GM12878 (cell line): ENCODE measurements at regions not wholly inside any gene's neighbourhood (a gene's known extent, or its start where the extent isn't known, plus 50 kb on each side); places are given as distances from the start of the nearest gene placed in this dataset.

ENCODE experiments used
- ATAC-seq: fragments of 200-7000 bp; cut with Tn5 transposase; 3 replicates; pipeline ENCODE4 v1.9.1; 2020; ENCODE audit warnings: mild to moderate bottlenecking, moderate library complexity
- BruUV-seq: library from RNA; stranded (reverse); fragments of 400-500 nt; replicated peaks from 2 replicates; lab custom pipeline; 2021; lab: Mats Ljungman, UMichigan
- CTCF ChIA-PET: fragments of 300-600 bp; sonication (Branson Sonifier 250); formaldehyde crosslinking; extraction: SDS; loops from one replicate; lab custom pipeline; 2021; ENCODE audit warnings: inconsistent platforms; lab: Yijun Ruan, JAX
- POLR2A ChIA-PET: fragments of 350-600 bp; formaldehyde crosslinking; extraction: SDS; loops from one replicate; lab custom pipeline; 2021; ENCODE audit warnings: inconsistent platforms; lab: Charles Lee
- RAD21 ChIA-PET: fragments of 300-600 bp; sonication (Branson Sonifier 250); formaldehyde crosslinking; loops from one replicate; lab custom pipeline; 2023; ENCODE audit warnings: antibody characterized with exemption; ENCODE audit not compliant: unreplicated experiment; lab: Charles Lee
- SMC1A ChIA-PET: fragments of 300-600 bp; sonication (Branson Sonifier 250); formaldehyde crosslinking; loops from one replicate; lab custom pipeline; 2023; ENCODE audit not compliant: unreplicated experiment, uncharacterized antibody; lab: Charles Lee
- DNase-seq: peaks from one replicate; pipeline ENCODE4 v3.0.0-alpha.2; 2011; ENCODE audit warnings: low read depth, low spot score
- FAIRE-seq: peaks from 3 replicates; lab custom pipeline; 2011; peaks lifted over from hg19 to GRCh38; lab: Jason Lieb, UNC
- H2AFZ ChIP-seq: 2 replicates; pipeline ENCODE4 v1.6.0; 2011; ENCODE audit warnings: low read depth, low read length, control low read depth; ENCODE audit not compliant: control insufficient read depth
- H3K27ac ChIP-seq: 2 replicates; pipeline ENCODE4 v1.5.1; 2011; ENCODE audit warnings: control low read depth; ENCODE audit not compliant: control insufficient read depth, insufficient read depth
- H3K27me3 ChIP-seq, 2 experiments: replicated peaks in 1 of 2; 2 replicates each; pipeline versions ENCODE4 v1.6.0 to v1.6.1; 2011; ENCODE audit warnings: low read length in 1 of 2; ENCODE audit not compliant: control insufficient read depth in 2 of 2, insufficient read depth in 2 of 2
- H3K36me3 ChIP-seq, 2 experiments: 2 replicates each; pipeline ENCODE4 v1.5.1; 2011; ENCODE audit warnings: low read length in 1 of 2; ENCODE audit not compliant: control insufficient read depth in 2 of 2, insufficient read depth in 2 of 2
- H3K4me1 ChIP-seq: 2 replicates; pipeline ENCODE4 v1.6.1; 2011; ENCODE audit warnings: mild to moderate bottlenecking, low read length, moderate library complexity, mixed read lengths; ENCODE audit not compliant: control insufficient read depth, insufficient read depth
- H3K4me2 ChIP-seq: 2 replicates; pipeline ENCODE4 v1.6.0; 2011; ENCODE audit warnings: control low read depth; ENCODE audit not compliant: control insufficient read depth, insufficient read depth
- H3K4me3 ChIP-seq: fragments of 200-600 bp; sonication (generic); 2 replicates; pipeline ENCODE4 v1.5.1; 2016
- H3K79me2 ChIP-seq: 2 replicates; pipeline ENCODE4 v1.6.0; 2011; ENCODE audit warnings: low read length; ENCODE audit not compliant: control insufficient read depth, insufficient read depth
- H3K9ac ChIP-seq: 2 replicates; pipeline ENCODE4 v1.8.0; 2011; ENCODE audit warnings: low read length, control low read depth, mixed read lengths; ENCODE audit not compliant: control insufficient read depth, insufficient read depth
- H3K9me3 ChIP-seq: replicated peaks from 3 replicates; pipeline ENCODE4 v1.5.1; 2011; ENCODE audit warnings: mild to moderate bottlenecking, low read length; ENCODE audit not compliant: control insufficient read depth, insufficient read depth
- H4K20me1 ChIP-seq: 2 replicates; pipeline ENCODE4 v1.6.0; 2011; ENCODE audit not compliant: control insufficient read depth, insufficient read depth
- BCL11A ChIP-seq: IDR thresholded peaks from 2 replicates; pipeline ENCODE4 v1.6.1; 2011; ENCODE audit warnings: low read depth, low read length
- CUX1 ChIP-seq: IDR thresholded peaks from 2 replicates; pipeline ENCODE4 v1.6.1; 2012; ENCODE audit warnings: improper control_type of control experiment, low read depth, low read length; ENCODE audit not compliant: insufficient replicate concordance
- IKZF1 ChIP-seq: fragments of 450-650 bp; conservative IDR thresholded peaks from 2 replicates; pipeline ENCODE4 v1.6.1; 2017; ENCODE audit warnings: antibody characterized with exemption, mild to moderate bottlenecking
- KLF5 ChIP-seq: fragments of 450-650 bp; IDR thresholded peaks from 2 replicates; pipeline ENCODE4 v1.6.1; 2014; ENCODE audit warnings: mild to moderate bottlenecking; ENCODE audit not compliant: partially characterized antibody
- MLLT1 ChIP-seq: fragments of 450-650 bp; IDR thresholded peaks from 2 replicates; pipeline ENCODE4 v1.6.1; 2016; ENCODE audit warnings: mild to moderate bottlenecking
- MXI1 ChIP-seq: fragments of 150-350 bp; IDR thresholded peaks from 2 replicates; pipeline ENCODE4 v1.6.1; 2011; ENCODE audit warnings: low read depth, mild to moderate bottlenecking, inconsistent platforms, low read length, improper control_type of control experiment
- NFIC ChIP-seq: IDR thresholded peaks from 2 replicates; pipeline ENCODE4 v1.6.1; 2012; ENCODE audit warnings: low read depth, mild to moderate bottlenecking, inconsistent platforms, low read length, moderate library complexity
- NR2C1 ChIP-seq: fragments of 450-650 bp; IDR thresholded peaks from 2 replicates; pipeline ENCODE4 v1.6.1; 2017; ENCODE audit warnings: antibody characterized with exemption, mild to moderate bottlenecking, moderate library complexity
- POU2F2 ChIP-seq: IDR thresholded peaks from 3 replicates; pipeline ENCODE4 v1.6.1; 2011; ENCODE audit warnings: low read depth, mild to moderate bottlenecking, low read length, borderline replicate concordance
- PRDM15 ChIP-seq: fragments of 450-650 bp; formaldehyde crosslinking; IDR thresholded peaks from 2 replicates; pipeline ENCODE4 v1.4.0; 2020; ENCODE audit warnings: mild to moderate bottlenecking, moderate library complexity
- SMC3 ChIP-seq: IDR thresholded peaks from 2 replicates; pipeline ENCODE4 v1.6.1; 2011; ENCODE audit warnings: low read length, improper control_type of control experiment, borderline replicate concordance
- TCF7 ChIP-seq: IDR thresholded peaks from 2 replicates; pipeline ENCODE4 v1.6.1; 2014; ENCODE audit warnings: antibody characterized with exemption, borderline replicate concordance
- ZNF622 ChIP-seq: fragments of 450-650 bp; IDR thresholded peaks from 2 replicates; pipeline ENCODE4 v1.6.1; 2017; ENCODE audit warnings: mild to moderate bottlenecking, inconsistent platforms
- ZSCAN29 ChIP-seq: fragments of 450-650 bp; IDR thresholded peaks from 2 replicates; pipeline ENCODE4 v1.6.1; 2017; ENCODE audit warnings: mild to moderate bottlenecking, moderate library complexity
- WGBS: methylation state at CpG from one replicate; pipeline ENCODE4 v1.1.6; 2016; ENCODE audit warnings: low lambda C conversion rate; ENCODE audit not compliant: insufficient replicate concordance, insufficient coverage; ENCODE audit errors: missing lambda C conversion rate; 5-methylcytosine and 5-hydroxymethylcytosine counted together
- in situ Hi-C: fragments of 300-500 bp; cut with MboI; formaldehyde crosslinking; loops from 9 replicates; pipeline ENCODE4 v1.14.3; 2018; ENCODE audit warnings: mixed read lengths
- intact Hi-C: fragments of 100-400 bp; cut with micrococcal nuclease; formaldehyde crosslinking; loops from one replicate; pipeline ENCODE4 v1.14.2; 2022; ENCODE audit not compliant: unreplicated experiment

GRCh38 chr17:14753383-14753782 is 452.5 kb downstream of the HS3ST3B1 start:
- ChIA-PET RAD21 (no interaction called here), CTCF (interaction anchor here (0.6 kb wide), 1 partner anchor 410 kb away, joined by 3 read pairs; no protein-coding TSS in a partner anchor), SMC1A (no interaction called here), POLR2A (no interaction called here)
- Histone ChIP-seq H3K27me3 (no peaks in the 10 kb centered on the region), H3K4me1 (no peaks in the 10 kb centered on the region), H4K20me1 (no peaks in the 10 kb centered on the region), H3K4me2 (no peak overlapping the region), H3K4me3 (no peak overlapping the region), H3K27ac (no peak overlapping the region), H3K9me3 (no peaks in the 10 kb centered on the region; the same call in 2 of the 3 replicates), H3K36me3 (no peaks in the 10 kb centered on the region), H2AFZ (no peak overlapping the region), H3K9ac (no peak overlapping the region), H3K79me2 (no peaks in the 10 kb centered on the region)
- intact Hi-C loops (no loop called here), in situ Hi-C loops (no loop called here)
- no peak for FAIRE-seq
- DNase-seq: no peak
- WGBS: 49% methylated on average over 6 of the region's 6 CpGs
- ATAC-seq: no peak
- no TSS peak for BruUV-seq
- TF ChIP-seq MLLT1 (no peak), ZNF622 (no peak), TCF7 (no peak), BCL11A (no peak), ZSCAN29 (no peak), MXI1 (no peak), PRDM15 (CRISPR knock-in tag) (no peak), SMC3 (no peak), CUX1 (no peak), KLF5 (no peak), NR2C1 (no peak), POU2F2 (no peak), IKZF1 (no peak), NFIC (no peak)
